Smooth muscle cell (in vitro differentiated cells): ENCODE measurements at regions not wholly inside any gene's neighbourhood (a gene's known extent, or its start where the extent isn't known, plus 50 kb on each side); places are given as distances from the start of the nearest gene placed in this dataset.
A peak's percentile ranks its signal among the peaks of the same experiment; 100 is the strongest.

Source experiments
- DNase-seq: peaks from one replicate; lab custom pipeline; 2025; ENCODE audit not compliant: unreplicated experiment; lab: John Stamatoyannopoulos, UW
- H2AFZ ChIP-seq: fragments of 200-600 bp; sonication (generic); 2 replicates; pipeline ENCODE4 v1.6.0; 2016; ENCODE audit warnings: antibody characterized with exemption, low read depth, mild to moderate bottlenecking
- H3F3A ChIP-seq: fragments of 200-600 bp; sonication (generic); 2 replicates; pipeline ENCODE4 v1.6.0; 2017; ENCODE audit warnings: antibody characterized with exemption, low read depth
- H3K27ac ChIP-seq: fragments of 200-600 bp; sonication (generic); 2 replicates; pipeline ENCODE4 v1.5.1; 2016; ENCODE audit warnings: low read depth, mild to moderate bottlenecking
- H3K27me3 ChIP-seq: fragments of 200-600 bp; sonication (generic); 2 replicates; pipeline ENCODE4 v1.6.1; 2016; ENCODE audit warnings: low read depth, mild to moderate bottlenecking
- H3K36me3 ChIP-seq: fragments of 200-600 bp; sonication (generic); 2 replicates; pipeline ENCODE4 v1.5.1; 2016; ENCODE audit warnings: low read depth
- H3K4me1 ChIP-seq: fragments of 200-600 bp; sonication (generic); 2 replicates; pipeline ENCODE4 v1.5.1; 2016; ENCODE audit warnings: low read depth
- H3K4me2 ChIP-seq: fragments of 200-600 bp; sonication (generic); 2 replicates; pipeline ENCODE4 v1.6.0; 2016; ENCODE audit warnings: mild to moderate bottlenecking
- H3K4me3 ChIP-seq: fragments of 200-600 bp; sonication (generic); 2 replicates; pipeline ENCODE4 v1.5.1; 2016; ENCODE audit warnings: mild to moderate bottlenecking
- H3K79me2 ChIP-seq: fragments of 200-600 bp; sonication (generic); 2 replicates; pipeline ENCODE4 v1.6.0; 2016; ENCODE audit warnings: low read depth, mild to moderate bottlenecking
- H3K9ac ChIP-seq: fragments of 200-600 bp; sonication (generic); 2 replicates; pipeline ENCODE4 v1.6.0; 2016; ENCODE audit warnings: low read depth
- H3K9me3 ChIP-seq: fragments of 200-600 bp; sonication (generic); replicated peaks from 2 replicates; pipeline ENCODE4 v1.5.1; 2016; ENCODE audit warnings: low read depth
- H4K20me1 ChIP-seq: fragments of 200-600 bp; sonication (generic); 2 replicates; pipeline ENCODE4 v1.6.0; 2016; ENCODE audit warnings: low read depth
- CTCF ChIP-seq: fragments of 200-600 bp; sonication (generic); IDR thresholded peaks from 2 replicates; pipeline ENCODE4 v1.5.1; 2017; ENCODE audit warnings: borderline replicate concordance, mild to moderate bottlenecking, antibody characterized with exemption; ENCODE audit not compliant: insufficient read depth, poor library complexity, severe bottlenecking
- WGBS: methylation state at CpG from one replicate; pipeline ENCODE4 v1.1.7; 2016; ENCODE audit warnings: low lambda C conversion rate; 5-methylcytosine and 5-hydroxymethylcytosine counted together

- H4K20me1 ChIP-seq, result no peaks in the 10 kb centered on the region
- H3F3A ChIP-seq, result no peaks in the 10 kb centered on the region
Observed at GRCh38 chr12:19999805-20000138, 368.6 kb upstream of the PDE3A start.

GRCh38 chr12:20000229-20000849 is 368.0 kb upstream of the PDE3A start:
- 37% methylated on average over 4 of the region's 4 CpGs for WGBS
- H3K27ac ChIP-seq, result no peak overlapping the region
- H2AFZ ChIP-seq, result no peak overlapping the region

More at GRCh38 chr12:19999805-20000138, 368.6 kb upstream of the PDE3A start:
- H3K9ac ChIP-seq, result no peak overlapping the region
- H3K4me3 ChIP-seq, result no peak overlapping the region
- no peak overlapping the region for H3K27ac ChIP-seq
- no peaks in the 10 kb centered on the region for H3K36me3 ChIP-seq
- H3K9me3 ChIP-seq, result no peaks in the 10 kb centered on the region
- DNase-seq, result no peak
- H3K4me1 ChIP-seq, result peaks cover 4% of the 10 kb centered on the region
- no peak overlapping the region for H3K4me2 ChIP-seq
- H3K79me2 ChIP-seq, result no peaks in the 10 kb centered on the region
- TF ChIP-seq CTCF, result no peak
- H3K27me3 ChIP-seq, result no peaks in the 10 kb centered on the region
- WGBS, result 96% methylated on average over 1 of the region's 1 CpG
- no peak overlapping the region for H2AFZ ChIP-seq

GRCh38 chr12:20003252-20003651 is 365.1 kb upstream of the PDE3A start:
- 95% methylated on average over 2 of the region's 2 CpGs for WGBS
- no peak for TF ChIP-seq CTCF
- DNase-seq, result no peak
- Histone ChIP-seq H3K27me3 (no peaks in the 10 kb centered on the region), H2AFZ (no peak overlapping the region), H3K4me1 (peaks cover 4% of the 10 kb centered on the region), H3K27ac (no peak overlapping the region), H3K4me3 (no peak overlapping the region), H3K36me3 (no peaks in the 10 kb centered on the region), H3K4me2 (no peak overlapping the region), H3K79me2 (no peaks in the 10 kb centered on the region), H4K20me1 (no peaks in the 10 kb centered on the region), H3F3A (no peaks in the 10 kb centered on the region), H3K9ac (no peak overlapping the region), H3K9me3 (no peaks in the 10 kb centered on the region)

More at GRCh38 chr12:20000229-20000849, 368.0 kb upstream of the PDE3A start:
- Histone ChIP-seq H3F3A (no peaks in the 10 kb centered on the region), H3K9ac (no peak overlapping the region), H4K20me1 (no peaks in the 10 kb centered on the region), H3K4me3 (no peak overlapping the region), H3K27me3 (no peaks in the 10 kb centered on the region), H3K36me3 (no peaks in the 10 kb centered on the region), H3K79me2 (no peaks in the 10 kb centered on the region), H3K4me2 (peak overlapping the region; percentile 9), H3K9me3 (no peaks in the 10 kb centered on the region), H3K4me1 (peaks cover 4% of the 10 kb centered on the region)
- no peak for DNase-seq
- TF ChIP-seq CTCF, result no peak

GRCh38 chr12:20004952-20005351 is 363.4 kb upstream of the PDE3A start:
- no peak overlapping the region for H2AFZ ChIP-seq
- peak overlapping the region; percentile 43 for H3K27ac ChIP-seq
- no peaks in the 10 kb centered on the region for H3K36me3 ChIP-seq
- peaks cover 4% of the 10 kb centered on the region for H3K4me1 ChIP-seq
- H3K27me3 ChIP-seq, result no peaks in the 10 kb centered on the region
- no peaks in the 10 kb centered on the region for H3F3A ChIP-seq
- peak overlapping the region; percentile 39 for H3K4me2 ChIP-seq
- no peaks in the 10 kb centered on the region for H3K9me3 ChIP-seq
- 31% methylated on average over 2 of the region's 2 CpGs for WGBS
- TF ChIP-seq CTCF, result no peak
- H3K9ac ChIP-seq, result no peak overlapping the region
- no peaks in the 10 kb centered on the region for H4K20me1 ChIP-seq
- H3K4me3 ChIP-seq, result no peak overlapping the region
- no peaks in the 10 kb centered on the region for H3K79me2 ChIP-seq
- no peak for DNase-seq
